HEK293 (cell line): ENCODE measurements at regions not wholly inside any gene's neighbourhood (a gene's known extent, or its start where the extent isn't known, plus 50 kb on each side); places are given as distances from the start of the nearest gene placed in this dataset.

Experiments
- CTCF ChIA-PET: fragments of 350-600 bp; formaldehyde crosslinking; extraction: SDS; loops from one replicate; lab custom pipeline; 2021; ENCODE audit warnings: antibody characterized with exemption; lab: Yijun Ruan, JAX
- POLR2A ChIA-PET: fragments of 300-600 bp; formaldehyde crosslinking; extraction: SDS; loops from one replicate; lab custom pipeline; 2020; ENCODE audit warnings: antibody characterized with exemption, inconsistent platforms; lab: Yijun Ruan, JAX
- H3K27ac ChIP-seq: fragments of 200-500 bp; sonication (Bioruptor generic); 2 replicates; pipeline ENCODE4 v1.5.1; 2014; ENCODE audit warnings: low read depth, low read length, control low read depth, inconsistent platforms; ENCODE audit errors: extremely low read depth
- H3K36me3 ChIP-seq, 2 experiments: fragments of 200-500 bp in 1 of 2; sonication (Bioruptor generic) in 1 of 2; 1 replicate in 1 of 2; 2 replicates in 1 of 2; pipeline ENCODE4 v1.5.1; 2014 to 2017; ENCODE audit warnings: inconsistent platforms in 2 of 2, low read length in 2 of 2; ENCODE audit not compliant: control insufficient read depth in 2 of 2, insufficient read depth in 1 of 2
- H3K4me1 ChIP-seq: fragments of 200-500 bp; sonication (Bioruptor generic); 2 replicates; pipeline ENCODE4 v1.5.1; 2014; ENCODE audit warnings: mild to moderate bottlenecking, low read length, inconsistent platforms; ENCODE audit not compliant: control insufficient read depth, insufficient read depth
- H3K4me3 ChIP-seq: 2 replicates; pipeline ENCODE4 v1.5.1; 2011; ENCODE audit warnings: low read depth, mild to moderate bottlenecking, control low read depth, low read length, moderate library complexity
- H3K9me3 ChIP-seq: fragments of 200-500 bp; sonication (Bioruptor generic); 2 replicates; pipeline ENCODE4 v1.5.1; 2014; ENCODE audit warnings: low read depth, low read length, inconsistent platforms; ENCODE audit not compliant: control insufficient read depth, insufficient read depth
- BCL6B ChIP-seq: fragments of 450-650 bp; formaldehyde crosslinking; IDR thresholded peaks from 2 replicates; pipeline ENCODE4 v1.5.1; 2017; ENCODE audit warnings: missing biosample characterization, missing genetic modification characterization
- HOXC10 ChIP-seq: sonication (generic); formaldehyde crosslinking; IDR thresholded peaks from 2 replicates; pipeline ENCODE4 v1.8.1; 2023; ENCODE audit warnings: mild to moderate bottlenecking, missing genetic modification reagents
- KLF16 ChIP-seq: fragments of 450-650 bp; formaldehyde crosslinking; IDR thresholded peaks from 2 replicates; pipeline ENCODE4 v1.5.1; 2017; ENCODE audit warnings: missing biosample characterization, missing genetic modification characterization
- SCRT2 ChIP-seq: fragments of 450-650 bp; formaldehyde crosslinking; IDR thresholded peaks from 2 replicates; pipeline ENCODE4 v1.5.1; 2016; ENCODE audit warnings: missing biosample characterization, missing genetic modification characterization
- TSHZ1 ChIP-seq: fragments of 450-650 bp; formaldehyde crosslinking; IDR thresholded peaks from 2 replicates; pipeline ENCODE4 v1.5.1; 2016; ENCODE audit warnings: missing biosample characterization, missing genetic modification characterization, borderline replicate concordance
- ZEB2 ChIP-seq: fragments of 450-650 bp; formaldehyde crosslinking; IDR thresholded peaks from 2 replicates; pipeline ENCODE4 v1.5.1; 2016; ENCODE audit warnings: missing biosample characterization, missing genetic modification characterization
- ZNF146 ChIP-seq: fragments of 450-650 bp; formaldehyde crosslinking; IDR thresholded peaks from 2 replicates; pipeline ENCODE4 v1.5.1; 2016; ENCODE audit warnings: missing biosample characterization, missing genetic modification characterization
- ZNF24 ChIP-seq: fragments of 450-650 bp; formaldehyde crosslinking; IDR thresholded peaks from 2 replicates; pipeline ENCODE4 v1.5.1; 2016; ENCODE audit warnings: missing biosample characterization, missing genetic modification characterization
- ZNF26 ChIP-seq: fragments of 450-650 bp; formaldehyde crosslinking; IDR thresholded peaks from 2 replicates; pipeline ENCODE4 v1.5.1; 2016; ENCODE audit warnings: missing biosample characterization, missing genetic modification characterization
- ZNF266 ChIP-seq: fragments of 450-650 bp; formaldehyde crosslinking; IDR thresholded peaks from 2 replicates; pipeline ENCODE4 v1.5.1; 2016; ENCODE audit warnings: missing biosample characterization, missing genetic modification characterization, low read depth
- ZNF280D ChIP-seq: fragments of 450-650 bp; formaldehyde crosslinking; IDR thresholded peaks from 2 replicates; pipeline ENCODE4 v1.5.1; 2016; ENCODE audit warnings: missing biosample characterization, missing genetic modification characterization
- ZNF292 ChIP-seq: fragments of 450-650 bp; formaldehyde crosslinking; IDR thresholded peaks from 2 replicates; pipeline ENCODE4 v1.5.1; 2016; ENCODE audit warnings: low read depth, missing biosample characterization, missing genetic modification characterization, borderline replicate concordance
- ZNF433 ChIP-seq: fragments of 450-650 bp; formaldehyde crosslinking; IDR thresholded peaks from 2 replicates; pipeline ENCODE4 v1.5.1; 2016; ENCODE audit warnings: missing biosample characterization, missing genetic modification characterization, low read depth
- ZNF514 ChIP-seq: fragments of 450-650 bp; formaldehyde crosslinking; IDR thresholded peaks from 2 replicates; pipeline ENCODE4 v1.5.1; 2016; ENCODE audit warnings: missing biosample characterization, missing genetic modification characterization
- ZNF561 ChIP-seq: fragments of 450-650 bp; IDR thresholded peaks from 2 replicates; pipeline ENCODE4 v1.5.1; 2018; ENCODE audit warnings: missing biosample characterization, missing genetic modification characterization, borderline replicate concordance
- ZNF639 ChIP-seq: fragments of 450-650 bp; formaldehyde crosslinking; IDR thresholded peaks from 2 replicates; pipeline ENCODE4 v1.5.1; 2016; ENCODE audit warnings: missing biosample characterization, missing genetic modification characterization
- ZNF704 ChIP-seq: fragments of 450-650 bp; formaldehyde crosslinking; IDR thresholded peaks from 2 replicates; pipeline ENCODE4 v1.5.1; 2016; ENCODE audit warnings: missing biosample characterization, missing genetic modification characterization
- ZNF768 ChIP-seq: fragments of 450-650 bp; formaldehyde crosslinking; IDR thresholded peaks from 2 replicates; pipeline ENCODE4 v1.5.1; 2018; ENCODE audit warnings: missing biosample characterization, mild to moderate bottlenecking, missing genetic modification characterization

GRCh38 chr3:43958973-43959372, 268.2 kb downstream of the ABHD5 start (continued):
- no peak for TF ChIP-seq TSHZ1
- TF ChIP-seq, all 188 proteins: peak for 0

GRCh38 chr3:43959498-43960447, 269.0 kb downstream of the ABHD5 start:
- no peaks in the 10 kb centered on the region for H3K36me3 ChIP-seq
- H3K9me3 ChIP-seq, result no peaks in the 10 kb centered on the region
- no peaks in the 10 kb centered on the region for H3K4me1 ChIP-seq
- no peak overlapping the region for H3K27ac ChIP-seq
- CTCF ChIA-PET, result no interaction called here
- TF ChIP-seq ZNF146, result no peak
- TF ChIP-seq HOXC10, result no peak
- TF ChIP-seq ZNF514, result no peak
- TF ChIP-seq ZNF639 (tag by site-specific recombination), result no peak
- TF ChIP-seq ZNF561 (tag by site-specific recombination), result no peak
- TF ChIP-seq SCRT2 (tag by site-specific recombination), result no peak
- TF ChIP-seq ZNF26, result no peak
- TF ChIP-seq ZNF433 (tag by site-specific recombination), result no peak
- TF ChIP-seq ZNF292, result no peak
- TF ChIP-seq ZNF24 (tag by site-specific recombination), result no peak
- no peak for TF ChIP-seq ZNF704 (tag by site-specific recombination)
- TF ChIP-seq BCL6B, result no peak
- TF ChIP-seq KLF16 (tag by site-specific recombination), result no peak
- TF ChIP-seq ZEB2 (tag by site-specific recombination), result no peak
- no peak for TF ChIP-seq ZNF280D (tag by site-specific recombination)
- no peak for TF ChIP-seq ZNF768 (tag by site-specific recombination)
- TF ChIP-seq ZNF266 (tag by site-specific recombination), result no peak
- TF ChIP-seq, all 188 proteins: peak for 0
- no peak overlapping the region for H3K4me3 ChIP-seq
- POLR2A ChIA-PET, result no interaction called here
